GM20000 (cell line): ENCODE measurements at regions not wholly inside any gene's neighbourhood (a gene's known extent, or its start where the extent isn't known, plus 50 kb on each side); places are given as distances from the start of the nearest gene placed in this dataset.

ENCODE experiments used
- DNase-seq: peaks from one replicate; pipeline ENCODE4 v3.0.0; 2012; ENCODE audit warnings: low spot score
- TF ChIP-seq, protein P1 (sequence below): IDR thresholded peaks from 2 replicates; pipeline ENCODE4 v1.5.1; 2012; ENCODE audit warnings: mild to moderate bottlenecking, control low read depth; ENCODE audit errors: extremely low read depth, missing control alignments

DNA sequence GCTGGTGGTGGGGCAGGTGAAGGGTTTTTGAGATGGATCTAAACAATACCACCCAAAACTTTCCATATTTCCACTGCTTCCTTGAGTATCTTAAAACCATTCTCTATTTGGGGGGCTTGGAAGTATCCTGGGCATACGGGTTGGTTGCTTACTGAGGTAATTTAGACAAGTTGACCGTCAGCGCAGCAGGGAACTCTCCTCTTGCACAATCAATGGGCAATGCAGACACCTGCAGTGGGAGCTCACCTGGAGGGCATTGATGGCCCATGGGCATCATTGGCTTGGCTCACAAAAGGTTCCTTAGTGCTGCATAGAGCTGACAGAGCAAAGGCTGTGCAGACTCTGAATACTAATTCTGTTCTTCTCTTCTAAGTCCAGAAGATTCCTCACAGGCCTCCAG is 101.5 kb downstream of the EPDR1 start:
- no peak for DNase-seq
- TF ChIP-seq, protein P1, sequence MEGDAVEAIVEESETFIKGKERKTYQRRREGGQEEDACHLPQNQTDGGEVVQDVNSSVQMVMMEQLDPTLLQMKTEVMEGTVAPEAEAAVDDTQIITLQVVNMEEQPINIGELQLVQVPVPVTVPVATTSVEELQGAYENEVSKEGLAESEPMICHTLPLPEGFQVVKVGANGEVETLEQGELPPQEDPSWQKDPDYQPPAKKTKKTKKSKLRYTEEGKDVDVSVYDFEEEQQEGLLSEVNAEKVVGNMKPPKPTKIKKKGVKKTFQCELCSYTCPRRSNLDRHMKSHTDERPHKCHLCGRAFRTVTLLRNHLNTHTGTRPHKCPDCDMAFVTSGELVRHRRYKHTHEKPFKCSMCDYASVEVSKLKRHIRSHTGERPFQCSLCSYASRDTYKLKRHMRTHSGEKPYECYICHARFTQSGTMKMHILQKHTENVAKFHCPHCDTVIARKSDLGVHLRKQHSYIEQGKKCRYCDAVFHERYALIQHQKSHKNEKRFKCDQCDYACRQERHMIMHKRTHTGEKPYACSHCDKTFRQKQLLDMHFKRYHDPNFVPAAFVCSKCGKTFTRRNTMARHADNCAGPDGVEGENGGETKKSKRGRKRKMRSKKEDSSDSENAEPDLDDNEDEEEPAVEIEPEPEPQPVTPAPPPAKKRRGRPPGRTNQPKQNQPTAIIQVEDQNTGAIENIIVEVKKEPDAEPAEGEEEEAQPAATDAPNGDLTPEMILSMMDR: no peak

DNA sequence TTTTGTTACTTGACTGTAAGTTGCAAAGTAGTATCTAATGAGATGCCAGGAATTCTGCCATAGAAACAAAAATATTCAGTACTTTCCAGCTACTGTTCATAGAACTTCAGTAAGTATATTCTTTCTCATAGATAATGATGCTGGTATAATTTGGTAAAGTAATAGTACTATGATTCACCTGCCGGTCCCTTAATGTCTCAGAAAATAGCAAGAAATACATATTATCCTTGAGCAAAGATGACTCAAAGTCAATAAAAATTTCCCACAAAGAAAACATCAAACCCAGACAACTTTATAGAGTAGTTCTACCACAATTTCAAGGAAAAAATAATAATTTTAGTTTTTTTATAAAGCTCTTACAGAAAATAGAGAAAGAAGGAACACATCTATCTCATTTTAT is 105.4 kb downstream of the EPDR1 start:
- TF ChIP-seq, protein P1: no peak
- no peak for DNase-seq

DNA sequence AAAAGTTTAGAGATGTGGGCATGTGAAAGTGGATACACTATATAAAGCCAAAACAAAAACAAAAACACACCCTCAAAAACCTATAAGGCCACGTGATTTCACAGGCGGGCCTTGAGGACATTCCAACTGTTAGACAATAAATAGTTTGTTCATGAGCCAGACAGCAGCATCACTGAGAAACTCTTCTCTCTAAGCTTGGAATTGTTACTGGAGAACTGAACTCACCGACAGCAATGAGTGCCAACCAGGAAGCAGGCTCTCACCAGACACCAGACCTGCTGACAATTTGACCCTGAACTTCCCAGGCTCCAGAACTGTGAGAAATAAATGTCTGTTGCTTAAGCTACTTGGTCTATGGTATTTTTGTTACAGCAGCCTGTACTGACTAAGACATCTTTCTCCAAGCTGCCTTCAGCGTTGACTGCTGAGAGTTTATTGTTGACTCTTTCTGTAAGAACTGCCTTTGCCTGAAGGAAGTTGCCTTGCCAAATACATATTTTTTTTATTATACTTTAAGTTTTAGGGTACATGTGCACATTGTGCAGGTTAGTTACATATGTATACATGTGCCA is 107.5 kb downstream of the EPDR1 start:
- TF ChIP-seq, protein P1: no peak
- no peak for DNase-seq

DNA sequence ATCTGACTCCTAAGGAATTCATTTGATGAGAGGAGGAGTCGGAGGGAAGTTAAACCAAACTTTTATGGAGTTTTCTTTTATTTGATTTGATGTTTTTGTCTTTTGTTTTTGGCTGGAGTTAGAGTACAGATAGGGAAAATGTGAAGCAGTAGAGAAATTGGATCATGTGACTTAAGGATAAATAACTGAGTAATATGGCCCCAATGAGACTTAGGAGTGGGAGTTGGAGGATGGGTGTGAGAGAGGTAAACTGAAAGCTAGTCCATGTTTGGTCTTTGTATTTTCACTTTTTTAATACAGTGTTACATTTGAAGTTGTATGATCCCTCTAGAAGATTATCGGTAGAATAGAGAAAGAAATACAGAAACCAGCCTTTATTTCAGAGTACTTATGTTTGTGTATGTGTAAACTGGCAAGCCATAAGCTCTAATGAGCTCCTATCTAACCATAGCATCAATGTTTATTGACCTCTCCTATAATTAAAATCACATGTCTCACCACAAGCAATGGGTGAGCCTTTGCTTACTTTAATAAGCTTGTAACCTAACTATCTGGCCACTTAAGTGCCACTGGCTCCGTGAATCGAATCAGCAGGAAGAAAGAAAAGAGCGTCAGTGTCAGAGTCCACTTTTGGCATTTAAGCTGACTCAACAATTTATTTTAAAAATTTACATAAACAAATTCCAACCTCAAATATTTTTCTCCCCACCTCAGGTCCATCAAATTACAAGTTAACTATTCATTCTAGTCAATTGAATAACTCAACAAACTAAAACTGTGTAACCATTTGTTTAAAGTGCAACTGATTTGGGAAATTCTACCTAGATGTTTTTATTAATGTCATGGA is 113.8 kb downstream of the EPDR1 start:
- no peak for DNase-seq
- TF ChIP-seq, protein P1: no peak

DNA sequence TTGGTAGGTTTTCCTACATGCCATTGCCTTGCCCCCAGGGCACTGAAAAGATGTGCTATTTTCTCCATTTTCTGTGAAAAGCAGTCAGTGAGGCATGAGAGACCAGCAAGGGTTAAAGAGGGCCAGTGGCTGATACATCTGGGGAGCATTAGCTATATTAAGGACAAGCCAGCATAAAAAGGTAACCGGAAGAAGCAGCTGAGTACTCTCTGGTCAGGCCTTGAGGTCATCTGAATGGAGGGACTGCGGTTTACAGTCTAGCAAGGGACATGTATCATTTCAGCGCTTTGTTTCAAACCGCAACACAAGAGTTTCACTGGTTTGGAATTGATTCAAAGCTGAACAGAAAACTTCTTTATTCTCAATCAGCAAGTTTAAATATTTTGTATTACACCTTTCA is 120.4 kb downstream of the EPDR1 start:
- TF ChIP-seq, protein P1: no peak
- no peak for DNase-seq

DNA sequence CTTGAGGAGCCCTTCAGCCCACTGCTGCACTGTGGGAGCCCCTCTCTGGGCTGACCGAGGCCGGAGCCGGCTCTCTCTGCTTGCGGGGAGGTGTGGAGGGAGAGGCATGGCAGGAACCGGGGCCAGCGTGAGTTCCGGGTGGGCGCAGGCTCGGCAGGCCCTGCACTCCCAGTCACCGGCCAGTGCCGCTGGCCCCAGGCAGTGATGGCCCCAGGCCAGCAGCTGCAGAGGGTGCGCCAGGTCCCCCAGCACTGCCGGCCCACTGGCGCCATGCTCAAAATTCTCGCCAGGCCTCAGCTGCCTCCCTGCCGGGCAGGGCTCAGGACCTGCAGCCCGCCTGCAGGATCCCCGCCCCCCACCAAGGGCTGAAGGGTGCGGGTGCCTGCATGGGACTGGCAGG is 128.4 kb upstream of the STARD3NL start:
- no peak for DNase-seq
- TF ChIP-seq, protein P1: no peak

DNA sequence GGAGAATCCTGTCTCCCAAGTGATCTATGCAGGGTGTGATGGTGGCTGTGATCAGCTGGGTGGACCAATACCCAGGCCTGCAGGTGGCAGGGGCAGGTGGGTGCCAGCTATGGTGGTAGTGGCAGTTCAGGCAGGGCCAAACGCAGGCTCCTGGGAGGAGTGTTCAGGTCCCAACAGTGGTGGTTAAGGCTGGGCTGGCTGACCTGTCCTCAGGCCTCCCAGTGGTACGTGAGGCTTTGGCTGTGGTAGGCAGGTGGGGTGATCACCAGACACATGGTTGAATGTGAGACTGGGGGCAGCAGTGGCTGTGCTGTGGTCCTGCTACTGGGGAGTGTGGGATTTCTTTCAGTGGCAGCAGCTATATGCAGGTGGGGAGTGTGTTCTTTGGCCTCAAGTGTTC is 126.7 kb upstream of the STARD3NL start:
- TF ChIP-seq, protein P1: no peak
- no peak for DNase-seq
